GM21619 (cell line): ENCODE measurements at regions not wholly inside any gene's neighbourhood (a gene's known extent, or its start where the extent isn't known, plus 50 kb on each side); places are given as distances from the start of the nearest gene placed in this dataset.

ENCODE experiments used
- ATAC-seq: cut with Tn5 transposase; IDR thresholded peaks from one replicate; pipeline ENCODE4 v1.9.1; 2021; ENCODE audit not compliant: unreplicated experiment

GRCh38 chr2:9681427-9681817 is 50.6 kb upstream of the YWHAQ start:
- no peak for ATAC-seq

- no peak for ATAC-seq
Observed at GRCh38 chr2:9685637-9686036, 54.8 kb upstream of the YWHAQ start.

- ATAC-seq = no peak
Observed at GRCh38 chr2:9686061-9686460, 55.3 kb upstream of the YWHAQ start.

GRCh38 chr2:9690252-9690651 is 59.5 kb upstream of the YWHAQ start:
- ATAC-seq = no peak

GRCh38 chr2:9690716-9691498 is 60.1 kb upstream of the YWHAQ start:
- no peak for ATAC-seq

- ATAC-seq = no peak
Observed at GRCh38 chr2:9692456-9693195, 61.8 kb upstream of the YWHAQ start.

GRCh38 chr2:9693196-9693491 is 62.3 kb upstream of the YWHAQ start:
- ATAC-seq = no peak

GRCh38 chr2:9693646-9694045 is 62.8 kb upstream of the YWHAQ start:
- ATAC-seq = no peak

GRCh38 chr2:9694661-9695234 is 64.0 kb upstream of the YWHAQ start:
- ATAC-seq = no peak

GRCh38 chr2:9695941-9696340 is 65.1 kb upstream of the YWHAQ start:
- no peak for ATAC-seq

GRCh38 chr2:9696731-9697130 is 65.9 kb upstream of the YWHAQ start:
- no peak for ATAC-seq

- no peak for ATAC-seq
Observed at GRCh38 chr2:9697909-9698308, 67.1 kb upstream of the YWHAQ start.

- ATAC-seq = no peak
Observed at GRCh38 chr2:9699139-9700108, 68.6 kb upstream of the YWHAQ start.

GRCh38 chr2:9700109-9700495 is 69.3 kb upstream of the YWHAQ start:
- ATAC-seq = no peak

GRCh38 chr2:9702604-9703084 is 71.8 kb upstream of the YWHAQ start:
- ATAC-seq = no peak

GRCh38 chr2:9703085-9703678 is 72.4 kb upstream of the YWHAQ start:
- no peak for ATAC-seq

- ATAC-seq = no peak
Observed at GRCh38 chr2:9703701-9704221, 73.0 kb upstream of the YWHAQ start.

- ATAC-seq = no peak
Observed at GRCh38 chr2:9704600-9704999, 73.8 kb upstream of the YWHAQ start.

- ATAC-seq = no peak
Observed at GRCh38 chr2:9705196-9705595, 74.4 kb upstream of the YWHAQ start.

- no peak for ATAC-seq
Observed at GRCh38 chr2:9707008-9707407, 76.2 kb upstream of the YWHAQ start.
